Dedifferentiated amniotic fluid mesenchymal stem cell (primary cell): ENCODE measurements at regions not wholly inside any gene's neighbourhood (a gene's known extent, or its start where the extent isn't known, plus 50 kb on each side); places are given as distances from the start of the nearest gene placed in this dataset.

Experiments used
- DNase-seq: peaks from one replicate; pipeline ENCODE4 v3.0.0-alpha.2; 2016; ENCODE audit errors: extremely low spot score

DNA sequence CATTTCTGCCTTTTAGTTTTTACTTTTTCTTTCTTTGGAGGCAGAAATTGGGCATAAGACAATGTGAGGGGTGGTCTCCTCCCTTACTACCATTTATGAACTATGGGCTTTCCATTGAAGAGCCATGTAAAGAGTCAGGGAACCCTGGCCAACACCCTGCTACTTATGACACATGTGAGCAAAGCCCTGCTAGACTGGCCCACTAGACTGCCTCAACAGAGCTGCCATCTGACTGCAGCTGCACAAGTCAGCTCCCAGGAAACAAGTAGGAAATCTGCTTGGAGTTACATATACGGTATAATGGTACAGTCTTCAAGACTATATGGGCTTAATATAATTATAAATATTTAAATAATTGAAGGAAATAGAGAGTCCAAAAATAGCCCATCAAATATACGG is 816.8 kb downstream of the TRIB2 start:
- DNase-seq: no peak

DNA sequence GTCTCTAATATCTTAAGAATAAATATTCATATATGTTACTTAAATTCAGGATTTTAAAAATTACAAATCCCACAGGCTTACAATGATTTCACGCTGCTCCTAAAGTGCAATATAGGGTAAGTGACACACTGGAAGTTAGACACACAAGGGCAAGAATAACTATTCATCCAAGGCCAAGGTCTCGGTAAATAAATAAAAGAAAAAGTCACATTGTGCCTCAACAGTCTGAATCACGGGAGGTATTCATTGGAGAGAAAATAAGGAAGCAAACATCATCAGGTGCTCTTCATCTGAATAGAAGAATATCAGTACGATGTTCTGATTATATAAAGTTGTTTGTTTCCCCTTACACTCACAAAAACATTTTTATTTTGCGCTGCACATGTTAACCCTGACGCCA is 820.2 kb downstream of the TRIB2 start:
- DNase-seq: no peak

DNA sequence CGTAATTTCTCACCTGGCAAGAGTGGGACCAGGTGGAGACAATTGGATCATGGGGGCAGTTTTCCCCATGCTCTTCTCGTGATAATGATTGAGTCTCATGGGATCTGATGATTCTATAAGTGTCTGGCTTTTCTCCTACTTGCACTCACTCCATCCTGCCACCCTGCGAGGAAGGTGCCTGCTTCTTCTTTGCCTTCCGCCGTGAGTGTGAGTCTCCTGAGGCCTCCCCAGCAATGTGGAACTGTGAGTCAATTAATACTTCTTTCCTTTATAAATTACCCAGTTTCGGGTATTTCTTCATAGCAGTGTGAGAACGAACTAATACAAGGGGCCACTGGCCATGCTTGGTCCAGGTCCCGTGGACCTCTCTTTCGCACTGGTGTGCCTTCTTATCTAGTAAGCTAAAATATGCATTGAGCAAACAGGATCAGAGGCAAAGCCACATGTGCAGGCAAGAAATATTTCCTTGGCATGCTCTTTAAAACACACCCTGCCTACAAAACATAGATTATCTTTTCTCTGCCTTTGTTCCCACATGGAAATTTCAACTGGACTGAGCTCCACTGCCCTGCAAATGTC is 821.1 kb downstream of the TRIB2 start:
- DNase-seq: no peak

DNA sequence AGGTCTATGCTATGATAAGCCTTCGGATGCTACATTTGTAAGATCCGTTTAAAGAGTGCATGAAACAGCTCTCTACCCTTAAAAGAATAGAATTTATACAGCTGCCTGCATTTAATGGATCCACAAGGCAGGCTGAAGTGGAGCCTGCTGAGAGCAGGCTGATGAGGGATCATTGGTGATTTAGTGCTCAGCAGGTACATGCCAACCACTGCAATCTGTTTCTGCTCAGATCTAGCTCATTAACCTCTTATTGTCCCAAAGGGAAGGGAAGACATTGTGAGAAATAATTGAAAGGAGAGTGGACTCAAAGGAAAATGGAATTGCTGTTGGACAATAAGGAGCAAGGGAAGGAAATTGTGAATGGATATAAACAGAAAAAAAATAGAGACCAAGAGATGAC is 822.6 kb downstream of the TRIB2 start:
- DNase-seq: no peak

DNA sequence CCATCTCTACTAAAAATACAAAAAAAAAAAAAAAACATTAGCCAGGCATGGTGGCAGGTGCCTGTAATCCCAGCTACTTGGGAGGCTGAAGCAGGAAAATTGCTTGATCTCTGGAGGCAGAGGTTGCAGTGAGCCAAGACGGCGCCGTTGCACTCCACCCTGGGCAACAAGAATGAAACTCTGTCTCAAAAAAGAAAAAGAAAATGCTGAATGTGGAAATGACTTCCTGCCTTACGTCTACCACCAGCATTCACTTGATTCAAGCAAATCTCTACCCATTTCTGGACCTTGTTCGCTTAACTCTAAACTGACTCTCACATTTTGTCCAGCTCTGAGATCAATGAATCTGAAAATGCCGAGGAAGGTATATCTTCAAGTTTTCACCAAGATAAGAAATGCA is 825.3 kb downstream of the TRIB2 start:
- DNase-seq: no peak

- no peak for DNase-seq
Observed at GRCh38 chr2:13542642-13543041, 825.9 kb downstream of the TRIB2 start.

- DNase-seq: no peak
Observed at GRCh38 chr2:13543550-13543949, 826.8 kb downstream of the TRIB2 start.

GRCh38 chr2:13545320-13545719 is 828.6 kb downstream of the TRIB2 start:
- no peak for DNase-seq

DNA sequence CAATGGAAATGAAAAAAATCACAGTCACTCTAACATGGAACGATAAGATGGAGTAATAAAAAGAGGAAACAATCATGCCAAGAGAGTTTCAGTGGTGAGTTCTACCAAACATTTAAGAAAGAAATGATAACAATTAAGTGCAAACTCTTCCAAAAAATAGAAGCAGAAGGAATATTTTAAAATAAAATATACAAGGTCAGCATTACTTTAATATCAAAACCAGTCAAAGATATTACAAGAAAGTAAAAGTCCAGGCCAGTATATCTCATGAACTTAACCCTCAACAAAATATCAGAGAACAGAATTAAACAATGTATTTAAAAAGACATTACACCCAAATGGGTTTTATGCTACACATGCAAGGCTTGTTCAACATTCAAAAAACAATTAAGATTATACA is 829.4 kb downstream of the TRIB2 start:
- DNase-seq: no peak

DNA sequence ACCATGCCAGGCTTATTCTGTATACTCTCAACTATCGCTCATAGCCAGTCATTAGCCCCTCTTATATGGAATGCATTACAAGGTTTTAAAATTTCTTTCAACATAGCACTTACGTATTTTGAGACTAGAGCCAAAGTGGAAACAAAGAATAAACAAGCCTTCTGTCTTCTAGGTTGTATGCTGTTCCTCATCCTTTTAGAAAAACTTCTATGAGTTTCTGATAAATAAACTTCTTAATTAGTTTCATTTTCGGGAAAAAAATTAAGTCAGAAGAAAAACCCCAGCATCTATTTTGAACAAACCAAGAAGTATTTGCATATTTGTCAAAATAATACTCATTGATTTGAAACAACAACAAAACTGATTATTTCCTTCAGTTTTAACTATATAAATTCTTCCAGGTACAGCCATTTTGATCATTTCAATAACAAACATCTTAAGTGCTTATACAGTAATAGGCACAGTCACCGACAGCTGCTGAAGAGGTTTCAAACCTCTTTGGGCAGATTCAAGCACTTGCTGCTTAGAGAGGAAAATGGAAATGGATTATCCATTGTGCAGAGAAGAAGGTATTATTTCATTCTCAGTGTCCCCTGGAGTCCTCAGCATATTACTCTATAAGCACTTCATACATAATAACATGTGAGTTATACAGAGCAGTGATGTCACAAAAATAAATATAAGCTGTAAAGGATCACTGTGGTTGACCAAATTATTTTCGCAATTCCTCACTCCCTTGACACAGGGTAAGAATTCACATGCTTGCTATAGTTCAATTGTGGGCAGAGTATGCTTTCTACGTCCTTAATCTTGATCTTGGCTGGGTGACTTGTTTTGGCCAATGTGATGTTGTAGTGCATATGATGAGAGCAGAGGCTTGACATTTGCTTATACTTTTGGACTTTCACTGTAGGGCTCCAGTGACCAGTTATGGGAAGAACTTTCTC is 833.8 kb downstream of the TRIB2 start:
- DNase-seq: no peak

- peak; percentile 45 for DNase-seq
Observed at GRCh38 chr2:13558368-13558767, 841.6 kb downstream of the TRIB2 start.

- DNase-seq: no peak
Observed at GRCh38 chr2:13560322-13560721, 843.6 kb downstream of the TRIB2 start.

GRCh38 chr2:13572466-13572865 is 855.7 kb downstream of the TRIB2 start:
- DNase-seq: no peak

DNA sequence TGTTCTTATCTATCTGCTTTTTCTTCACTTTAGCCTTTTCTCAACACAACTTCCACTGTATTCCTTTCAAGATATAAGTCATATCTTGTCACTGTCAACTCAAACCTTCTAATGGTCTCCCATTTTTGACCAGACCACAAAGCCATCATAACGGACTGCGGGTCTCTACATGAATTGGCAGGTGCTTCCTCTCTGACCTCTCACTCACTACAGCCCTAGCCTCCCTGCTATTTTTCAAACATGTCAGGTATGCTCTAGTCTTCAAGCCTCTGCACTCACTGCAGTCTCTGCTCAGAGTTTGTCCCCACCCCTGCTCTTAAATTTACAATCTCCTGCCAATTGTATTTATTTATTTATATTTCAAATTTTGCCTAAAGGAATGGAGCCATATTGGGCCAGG is 858.1 kb downstream of the TRIB2 start:
- DNase-seq: no peak

- DNase-seq: no peak
Observed at GRCh38 chr2:13576406-13577036, 859.8 kb downstream of the TRIB2 start.

DNA sequence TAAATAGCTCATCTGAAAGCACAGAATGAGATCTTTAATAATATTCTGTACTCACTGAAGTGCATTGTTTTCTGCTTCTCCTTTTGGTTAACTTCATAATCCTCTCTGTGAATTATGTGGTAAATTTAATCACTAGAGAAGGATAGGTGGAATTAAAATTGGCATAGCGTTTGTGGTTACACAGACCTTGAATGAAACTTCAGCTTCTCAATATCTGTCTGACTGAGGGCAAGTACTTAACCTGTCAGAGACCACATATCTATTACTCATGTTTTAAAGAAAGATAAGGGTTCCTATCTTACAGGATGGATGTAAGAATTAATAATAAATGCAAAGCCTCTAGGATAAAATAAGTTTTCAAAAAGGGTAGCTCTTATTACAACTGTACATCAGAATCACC is 861.8 kb downstream of the TRIB2 start:
- no peak for DNase-seq

DNA sequence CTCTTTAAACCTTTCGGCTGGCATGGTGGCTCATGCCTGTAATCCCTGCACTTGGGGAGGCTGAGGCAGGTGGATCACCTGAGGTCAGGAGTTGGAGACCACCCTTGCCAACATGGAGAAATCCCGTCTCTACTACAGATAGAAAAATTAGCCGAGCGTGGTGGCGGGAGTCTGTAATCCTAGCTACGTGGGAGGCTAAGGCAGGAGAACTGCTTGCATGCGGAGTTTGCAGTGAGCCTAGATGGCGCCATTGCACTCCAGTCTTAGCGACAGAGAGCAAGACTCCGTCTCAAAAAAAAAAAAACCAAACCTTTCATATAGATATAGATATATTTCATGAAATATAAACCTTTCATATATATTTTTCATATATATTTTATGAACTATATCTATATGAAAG is 864.7 kb downstream of the TRIB2 start:
- no peak for DNase-seq

GRCh38 chr2:13583609-13584008 is 866.9 kb downstream of the TRIB2 start:
- DNase-seq: no peak

DNA sequence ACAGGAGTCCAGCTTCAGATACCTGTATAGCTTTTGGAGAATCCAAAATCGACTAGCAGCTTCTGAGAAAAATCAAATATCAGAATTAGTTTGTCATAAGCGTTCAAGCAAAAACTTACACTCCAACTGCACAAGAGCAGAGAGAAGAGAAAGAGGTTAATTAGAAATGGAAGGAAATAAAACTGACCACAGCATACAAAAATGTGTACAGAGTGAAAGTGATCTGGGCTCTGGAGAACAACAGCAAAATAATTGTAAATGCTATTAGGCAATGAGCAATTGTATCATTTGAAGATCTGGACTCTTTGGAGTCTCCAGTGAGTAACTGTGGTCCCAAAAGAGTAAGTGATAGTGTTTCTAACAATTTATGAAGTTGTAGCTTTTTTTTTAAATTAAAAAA is 867.3 kb downstream of the TRIB2 start:
- no peak for DNase-seq

DNA sequence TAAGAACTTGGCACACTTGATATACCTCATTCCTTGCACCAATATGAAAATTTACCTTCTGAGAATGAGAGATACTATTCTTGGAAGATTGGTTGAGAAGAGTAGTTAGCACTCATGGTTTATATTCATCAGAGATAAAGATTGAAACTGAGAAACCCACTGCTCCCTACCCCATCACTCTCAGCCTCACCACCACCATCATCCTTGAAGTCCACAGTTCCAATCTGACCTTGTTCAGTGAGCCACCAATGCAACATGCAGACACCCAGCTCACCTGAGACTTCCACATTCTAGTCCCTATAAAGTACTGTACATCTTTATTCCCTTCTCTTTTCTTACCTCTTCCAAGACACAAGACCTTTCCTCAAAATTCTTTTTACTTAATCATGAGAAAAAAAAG is 869.0 kb downstream of the TRIB2 start:
- DNase-seq: no peak

DNA sequence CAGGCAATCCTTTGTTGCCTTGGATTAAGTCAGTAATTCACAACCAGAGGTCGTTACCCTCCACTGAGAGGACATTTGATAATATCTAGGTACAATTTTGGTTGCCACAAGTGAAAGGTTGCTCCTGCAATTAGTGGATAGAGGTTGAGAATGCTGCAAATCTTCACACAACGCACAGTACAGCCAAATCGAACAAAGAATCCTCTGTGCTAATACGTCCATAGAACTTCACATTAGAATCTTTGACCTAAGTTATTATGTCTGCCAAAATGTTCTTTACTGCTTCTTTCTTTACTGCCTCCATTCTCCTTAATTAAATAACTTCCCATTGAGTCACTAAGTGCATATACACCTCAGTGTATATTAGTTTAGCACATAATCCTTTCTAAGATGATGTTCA is 879.5 kb downstream of the TRIB2 start:
- no peak for DNase-seq

DNA sequence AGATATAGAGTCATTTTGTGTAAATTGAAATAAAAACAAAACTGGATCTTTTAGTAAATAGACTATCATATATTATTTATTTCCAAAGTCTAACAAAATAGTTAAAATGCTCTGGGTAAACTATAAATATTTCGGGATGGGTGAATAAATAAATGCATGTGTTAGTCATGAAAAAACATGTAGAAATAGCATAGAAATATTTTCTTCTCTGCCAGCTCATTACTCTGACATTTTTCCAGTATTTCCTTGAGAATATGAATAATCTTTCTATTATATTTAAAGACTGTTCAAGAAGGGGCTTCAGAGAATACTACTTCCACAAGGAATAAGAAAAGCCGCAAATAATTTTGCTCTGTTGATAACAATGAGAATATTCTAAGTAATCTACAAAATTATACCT is 880.4 kb downstream of the TRIB2 start:
- peak; percentile 55 for DNase-seq

GRCh38 chr2:13601506-13601905 is 884.8 kb downstream of the TRIB2 start:
- no peak for DNase-seq
